ENCODE measurements at regions not wholly inside any gene's neighbourhood (a gene's known extent, or its start where the extent isn't known, plus 50 kb on each side); places are given as distances from the start of the nearest gene placed in this dataset.

DNA sequence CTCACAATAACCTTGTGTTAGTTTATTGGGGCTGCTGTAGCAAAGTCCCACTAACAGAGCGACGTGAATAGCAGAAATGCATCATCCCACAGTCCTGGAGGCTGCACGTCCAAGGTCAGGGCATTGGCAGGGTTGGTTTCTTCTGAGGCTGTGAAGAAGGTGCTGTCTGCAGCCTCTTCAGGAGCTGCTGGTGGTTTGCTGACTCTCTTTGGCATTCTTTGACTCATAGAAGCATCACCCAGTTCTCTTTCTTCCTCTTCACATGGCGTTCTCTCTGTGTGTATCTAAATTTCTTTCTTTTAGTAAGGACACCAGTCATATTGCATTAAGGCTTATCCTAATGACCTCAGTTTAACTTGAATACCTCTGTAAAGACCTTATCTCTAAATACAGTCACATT, 428.4 kb upstream of the KLF6 start:
- no peak for DNase-seq

DNA sequence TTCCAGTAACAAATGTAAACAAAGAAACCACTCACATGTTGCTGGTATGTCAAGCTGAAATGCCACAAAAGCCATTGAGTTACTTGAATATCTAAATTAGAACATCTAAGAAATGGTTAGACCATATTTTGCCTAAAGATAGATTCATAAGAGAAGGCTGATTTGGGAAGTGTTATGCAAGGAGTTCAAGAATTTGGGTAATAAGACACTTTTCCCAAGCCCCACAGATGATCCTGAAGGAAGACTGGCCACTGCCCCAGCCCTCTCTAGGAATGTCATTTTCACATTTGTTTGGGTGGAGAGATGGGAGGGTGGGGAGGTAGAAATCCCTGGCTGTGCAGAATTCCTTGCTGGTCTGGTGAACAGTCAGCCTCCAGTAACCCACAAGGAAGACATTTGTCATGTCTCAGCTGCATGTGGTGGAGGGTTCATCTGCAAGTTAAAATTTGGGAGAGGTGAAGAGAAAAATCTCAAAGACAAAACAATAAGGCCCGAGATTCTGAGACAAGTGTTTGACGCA, 427.2 kb upstream of the KLF6 start:
- no peak for DNase-seq

DNA sequence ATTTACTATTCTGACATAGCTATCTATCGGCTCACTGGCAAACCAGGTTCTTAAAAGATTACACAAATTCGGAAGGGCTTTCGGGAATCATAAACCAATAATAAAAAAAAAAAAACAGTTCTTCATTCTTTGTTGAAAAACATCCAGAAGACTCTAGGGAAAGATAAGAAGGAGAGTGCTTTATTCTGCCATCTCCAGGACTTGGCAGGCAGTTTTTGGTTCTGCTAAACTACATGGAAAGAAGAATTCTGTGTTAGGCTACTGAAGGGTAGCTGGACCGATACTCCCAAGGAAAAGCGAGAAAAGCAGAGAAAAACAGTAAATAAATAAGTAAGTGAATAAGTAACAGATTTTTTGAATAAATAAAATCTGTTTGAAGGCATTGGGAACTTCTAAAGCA, 423.5 kb upstream of the KLF6 start:
- DNase-seq = no peak

DNA sequence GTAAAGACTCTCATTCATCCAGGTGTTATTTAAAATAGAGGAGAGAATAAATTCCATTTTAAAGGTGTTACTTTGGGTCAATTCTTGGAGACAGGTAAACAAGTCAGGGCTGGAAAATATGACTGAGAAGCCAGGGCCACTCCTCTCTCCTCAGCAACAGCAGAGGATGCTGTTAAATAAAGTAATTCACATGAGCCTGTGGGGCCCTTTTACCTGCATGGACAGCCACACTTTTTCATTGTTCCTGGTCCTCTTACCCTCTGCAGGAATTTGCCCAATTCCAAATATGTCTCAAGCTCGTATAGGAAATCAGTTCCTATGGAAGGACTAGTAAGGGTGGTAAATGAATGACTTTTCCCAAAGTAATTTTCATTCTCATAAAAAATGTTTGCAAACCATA, 420.1 kb upstream of the KLF6 start:
- no peak for DNase-seq

DNA sequence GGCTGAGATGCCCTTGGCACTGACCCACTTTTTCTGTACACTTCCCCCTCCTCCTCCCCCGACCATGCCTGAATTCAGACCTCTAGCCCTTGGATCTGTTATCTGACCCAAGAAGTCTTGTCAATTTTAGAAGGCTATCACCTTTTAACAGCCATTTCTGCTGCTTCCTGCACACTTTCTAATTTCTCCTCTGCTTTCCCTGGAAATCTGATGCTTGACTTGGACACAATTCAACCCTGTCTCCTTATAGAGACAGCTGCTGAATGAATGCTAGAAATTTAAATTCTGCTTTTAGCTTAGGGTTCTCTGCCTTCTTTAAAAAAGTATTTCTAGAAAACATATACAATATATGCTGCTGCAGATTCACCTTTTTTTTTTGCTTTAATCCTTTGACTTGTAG, 417.9 kb upstream of the KLF6 start:
- DNase-seq = no peak

DNA sequence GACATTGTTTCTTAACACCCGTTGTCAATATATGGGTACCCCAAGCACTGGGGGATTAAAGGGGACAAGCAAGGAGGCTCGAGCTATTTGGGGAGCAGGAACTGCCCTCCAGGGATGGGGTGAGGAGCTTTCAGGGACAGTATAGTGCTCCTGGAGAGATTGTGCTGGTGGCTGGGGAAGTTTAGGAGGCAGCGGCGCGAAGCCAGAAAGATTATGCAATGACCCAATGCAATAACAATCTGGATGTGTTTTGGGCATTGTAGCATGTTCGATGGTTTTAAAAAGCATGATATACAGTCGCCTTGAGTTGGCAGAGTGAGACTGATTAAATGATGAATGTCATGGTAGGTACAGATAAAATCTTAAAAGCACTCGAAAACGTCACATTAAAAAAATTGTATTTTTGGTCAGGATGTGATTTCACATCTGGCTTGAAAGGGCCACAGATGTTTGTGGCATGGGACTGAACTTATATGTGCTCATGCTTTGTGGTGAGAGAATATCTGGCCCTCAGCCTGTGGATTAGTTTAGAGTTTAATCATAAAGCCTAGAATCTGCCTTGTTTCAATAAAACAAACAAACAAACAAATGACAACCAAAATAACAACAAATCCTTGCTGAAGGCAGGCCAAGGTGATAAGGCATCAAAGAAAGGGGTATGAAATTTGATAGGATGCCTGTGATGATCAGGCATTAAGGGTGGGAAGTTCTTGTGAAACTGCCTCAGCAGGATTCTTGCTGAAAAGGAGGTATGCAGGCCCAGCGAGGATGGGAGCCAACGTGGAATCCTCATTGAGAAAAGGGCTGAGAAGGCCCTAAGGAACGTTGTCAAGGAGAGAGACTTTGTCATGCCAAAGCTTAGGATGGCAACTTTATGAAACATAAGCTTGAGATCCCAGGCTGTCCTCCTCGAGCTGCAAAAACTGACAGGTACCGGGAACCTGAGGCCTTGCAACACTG, 417.1 kb upstream of the KLF6 start:
- DNase-seq = no peak

DNA sequence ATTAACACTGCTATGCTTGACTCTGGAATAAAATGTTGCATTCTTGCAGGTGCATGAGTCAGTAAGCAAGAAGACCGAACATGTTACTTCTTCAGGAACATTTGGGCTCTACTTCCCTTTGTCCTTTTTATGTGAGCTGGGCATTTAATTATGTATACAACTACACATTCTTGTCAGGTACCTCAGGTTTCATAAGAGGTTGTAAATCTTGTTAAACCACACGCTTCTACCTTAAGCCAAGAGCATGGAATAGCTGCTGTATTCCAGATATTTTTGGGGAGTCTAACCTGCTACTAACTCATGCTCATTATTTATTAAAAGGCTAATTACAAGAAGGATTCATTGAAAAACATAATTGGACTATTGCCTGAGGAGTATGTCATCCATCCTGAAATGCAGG, 414.2 kb upstream of the KLF6 start:
- DNase-seq = no peak

DNA sequence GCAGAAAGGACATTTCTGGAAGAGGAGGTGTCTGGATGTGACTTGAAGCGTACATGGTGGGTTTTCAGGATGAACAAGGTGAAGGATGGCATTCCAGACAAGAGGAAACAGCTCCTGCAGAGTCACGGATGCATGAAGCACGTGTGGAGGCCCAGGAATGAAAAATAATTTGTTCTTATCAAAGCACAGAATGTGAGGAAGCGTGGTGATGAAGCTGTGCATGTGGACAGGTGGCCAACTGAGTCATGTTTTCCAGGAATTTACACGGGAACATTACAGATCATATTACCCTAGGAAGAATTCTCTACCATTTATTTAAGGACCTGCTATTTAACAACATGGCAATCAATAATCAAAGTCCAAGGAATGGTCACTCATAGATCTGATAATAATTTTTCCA, 413.2 kb upstream of the KLF6 start:
- no peak for DNase-seq

DNA sequence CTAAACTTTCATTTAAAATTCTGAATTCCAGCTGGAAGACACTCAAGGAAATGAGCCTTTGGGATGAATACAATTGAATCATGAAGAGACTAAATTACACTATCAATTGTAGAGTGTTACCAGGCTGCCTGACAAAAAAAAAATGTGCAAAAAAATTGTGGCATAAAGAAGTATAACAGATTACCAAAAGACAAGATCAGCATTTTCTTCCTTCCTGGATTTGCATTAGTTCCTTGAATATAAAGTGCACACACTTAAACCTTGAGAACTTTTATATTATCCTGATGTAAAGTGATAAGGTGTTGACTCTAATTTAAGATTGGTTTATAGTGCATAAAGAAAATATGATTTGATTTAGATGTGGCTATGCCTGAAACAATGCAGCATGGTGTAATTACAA, 412.7 kb upstream of the KLF6 start:
- no peak for DNase-seq

DNA sequence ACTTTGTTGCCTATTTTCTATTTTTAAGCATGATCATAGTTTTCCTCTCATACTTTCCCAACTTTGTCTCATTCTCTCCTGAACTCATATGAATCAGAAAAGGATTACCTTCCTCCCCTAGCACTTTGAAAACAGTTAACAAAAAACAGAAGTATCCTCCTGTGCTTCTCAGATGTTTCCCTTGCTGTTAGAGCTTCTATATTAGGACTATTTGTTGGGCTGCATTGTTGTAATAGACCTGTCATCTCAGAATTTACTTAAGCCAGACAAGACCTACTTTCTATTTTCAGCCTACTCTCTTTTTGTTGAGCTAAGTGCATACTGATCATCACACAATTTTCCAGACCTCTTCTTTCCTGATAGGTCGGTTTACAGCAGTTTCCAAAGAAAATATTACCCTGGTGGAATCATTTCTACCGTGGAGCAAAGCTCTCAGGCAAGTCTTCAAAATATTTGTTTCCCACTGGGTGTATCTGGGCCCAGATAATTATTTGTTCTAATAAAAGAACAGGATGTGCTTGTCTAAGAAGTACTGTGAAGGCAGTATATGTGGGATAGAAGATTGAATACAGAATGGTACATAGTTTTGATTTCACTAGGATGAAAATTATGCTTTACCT, 411.9 kb upstream of the KLF6 start:
- no peak for DNase-seq

DNA sequence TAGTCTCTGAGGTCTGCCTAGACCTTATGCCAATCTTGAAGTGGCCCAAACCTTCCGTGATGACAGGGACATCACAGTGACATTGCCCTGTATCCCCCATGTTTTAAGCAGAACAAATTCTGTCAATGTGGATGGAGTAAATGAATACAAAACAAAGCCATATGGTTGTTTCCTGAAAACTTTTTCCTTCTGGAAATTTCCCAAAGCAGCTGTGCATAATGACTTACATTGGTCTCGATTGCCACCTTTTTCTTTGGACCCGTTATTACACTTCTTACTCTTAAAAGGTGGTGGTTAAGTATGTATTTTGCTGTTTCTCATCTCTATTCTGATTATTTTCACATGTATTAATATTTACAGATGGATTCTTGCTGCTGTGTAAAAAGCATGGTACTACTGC, 411.2 kb upstream of the KLF6 start:
- DNase-seq = no peak

DNA sequence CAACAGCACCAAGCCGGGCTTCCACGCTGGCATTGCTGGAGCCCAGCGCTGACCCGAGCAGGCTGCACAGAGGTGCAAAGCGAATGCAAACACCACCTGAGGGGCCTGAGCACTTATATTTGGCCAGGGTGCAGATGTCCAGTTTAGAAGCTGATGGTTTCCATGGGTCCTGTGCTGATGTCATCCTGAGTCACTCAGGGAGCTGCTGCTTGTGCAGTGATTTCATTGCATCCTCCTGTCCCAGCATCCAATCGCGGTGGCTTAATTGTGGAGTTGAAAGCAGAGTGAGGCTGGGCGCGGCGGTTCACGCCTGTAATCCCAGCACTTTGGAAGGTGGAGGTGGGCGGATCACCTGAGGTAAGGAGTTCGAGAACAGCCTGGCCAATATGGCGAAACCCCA, 410.2 kb upstream of the KLF6 start:
- no peak for DNase-seq

DNA sequence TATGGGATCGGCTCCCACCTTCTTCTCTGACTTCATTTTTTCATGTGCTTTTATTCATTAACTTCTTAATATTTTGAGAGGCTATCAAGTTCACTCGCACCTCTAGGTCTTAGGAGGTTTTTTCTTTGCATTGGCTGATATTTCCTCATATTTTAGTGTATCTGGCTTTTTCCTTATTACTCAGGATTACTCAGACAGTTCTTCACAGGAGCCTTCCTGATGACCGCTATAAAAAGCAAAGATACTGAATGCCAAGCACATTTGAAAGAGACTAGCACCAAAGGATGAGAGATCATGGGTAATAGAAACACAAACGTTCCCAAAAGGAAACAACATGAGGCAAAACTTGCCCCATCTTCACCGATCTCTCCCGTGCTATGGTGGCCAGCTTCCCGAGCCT, 409.2 kb upstream of the KLF6 start:
- DNase-seq = no peak

DNA sequence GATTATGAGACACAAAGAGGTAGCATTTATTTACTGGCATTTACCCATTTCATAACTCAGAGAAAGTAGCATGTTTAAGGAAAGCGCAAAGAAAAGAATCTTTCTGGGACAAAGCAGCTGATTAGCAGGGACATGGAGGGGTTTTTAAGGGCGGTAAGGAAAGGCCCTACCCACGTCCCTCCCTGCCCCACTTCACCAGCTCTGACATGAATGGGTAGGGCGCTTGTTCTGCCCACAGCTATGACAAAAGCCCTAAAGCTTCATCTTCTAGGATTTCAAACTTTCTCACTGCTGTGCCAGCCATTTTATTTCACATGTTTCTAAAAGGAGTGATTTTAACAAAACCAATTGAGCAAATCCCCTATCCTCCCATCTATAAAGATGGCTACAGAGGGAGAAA, 406.9 kb upstream of the KLF6 start:
- DNase-seq = no peak

DNA sequence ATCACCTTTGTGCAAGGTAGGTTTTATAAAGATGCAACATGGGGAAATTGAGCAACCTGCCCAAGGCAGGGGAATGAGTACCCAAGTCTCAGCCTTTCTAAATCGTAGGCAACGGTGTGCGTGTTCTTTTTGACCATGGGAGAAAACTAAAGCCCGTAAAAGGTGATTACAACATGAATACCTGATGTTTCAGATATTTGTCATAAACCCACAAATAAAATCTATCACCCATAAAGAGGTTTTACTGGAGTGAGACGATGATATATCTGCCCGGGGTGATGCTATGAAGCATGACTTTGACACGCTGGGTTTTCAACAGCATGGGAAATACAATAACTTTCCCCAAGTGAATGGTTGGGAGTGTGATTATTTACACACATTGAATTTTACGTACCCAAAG, 406.3 kb upstream of the KLF6 start:
- no peak for DNase-seq

DNA sequence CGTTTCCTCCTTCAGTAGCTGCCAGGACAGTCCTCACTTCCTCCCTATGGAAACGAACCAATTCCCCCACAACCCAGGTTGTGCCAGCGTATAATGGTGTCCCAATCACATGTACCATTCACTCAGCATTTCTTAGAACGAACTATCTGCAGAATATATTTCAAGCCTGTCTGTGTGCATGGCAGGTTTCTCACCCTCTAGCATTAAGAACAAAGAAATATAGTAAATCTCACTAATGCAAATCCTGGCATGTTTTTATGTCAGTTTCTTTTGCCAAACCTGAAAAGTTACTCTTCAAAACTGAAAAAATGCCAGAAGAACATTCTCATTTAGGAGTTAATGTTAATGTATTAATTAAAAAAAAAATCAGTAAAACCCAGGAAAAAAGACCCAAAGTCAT, 405.9 kb upstream of the KLF6 start:
- no peak for DNase-seq

DNA sequence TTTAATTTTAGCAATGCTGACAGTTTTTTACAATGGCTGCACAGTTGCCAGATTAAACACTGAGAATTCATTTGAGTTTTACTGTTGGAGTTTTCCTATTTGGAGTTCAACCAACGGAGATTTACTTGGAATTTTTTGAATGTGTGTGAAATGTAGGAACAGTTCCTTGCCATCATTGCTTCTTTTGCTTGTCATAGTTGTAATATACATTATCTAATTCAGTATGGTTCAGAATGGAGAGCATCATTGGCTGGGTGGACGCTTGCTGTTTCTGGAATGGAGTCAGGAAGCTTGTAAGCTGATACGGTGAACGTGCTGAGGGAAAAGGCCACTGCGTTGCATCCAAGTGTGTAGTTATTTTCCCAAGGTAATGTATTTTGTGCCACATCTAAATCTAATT, 404.3 kb upstream of the KLF6 start:
- DNase-seq = no peak

DNA sequence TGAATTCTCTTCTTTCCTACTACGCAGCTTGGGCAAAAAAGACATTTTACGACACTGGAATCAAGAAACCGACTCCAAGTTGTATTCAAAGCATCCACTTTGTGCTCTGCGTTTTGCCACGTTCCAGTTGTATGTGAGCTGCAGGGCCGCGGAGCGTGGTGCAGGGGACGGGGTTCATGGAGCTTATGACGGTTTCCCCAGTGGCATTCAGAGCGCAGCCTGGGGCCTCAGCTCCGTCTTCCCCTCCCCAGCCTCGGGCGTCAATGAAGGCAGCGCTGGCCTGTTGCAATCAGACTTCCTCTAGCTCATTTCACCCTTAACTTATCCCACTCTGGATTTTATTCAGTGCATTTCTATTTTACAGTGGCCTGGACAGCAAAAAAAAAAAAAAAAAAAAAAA, 403.4 kb upstream of the KLF6 start:
- DNase-seq = no peak

DNA sequence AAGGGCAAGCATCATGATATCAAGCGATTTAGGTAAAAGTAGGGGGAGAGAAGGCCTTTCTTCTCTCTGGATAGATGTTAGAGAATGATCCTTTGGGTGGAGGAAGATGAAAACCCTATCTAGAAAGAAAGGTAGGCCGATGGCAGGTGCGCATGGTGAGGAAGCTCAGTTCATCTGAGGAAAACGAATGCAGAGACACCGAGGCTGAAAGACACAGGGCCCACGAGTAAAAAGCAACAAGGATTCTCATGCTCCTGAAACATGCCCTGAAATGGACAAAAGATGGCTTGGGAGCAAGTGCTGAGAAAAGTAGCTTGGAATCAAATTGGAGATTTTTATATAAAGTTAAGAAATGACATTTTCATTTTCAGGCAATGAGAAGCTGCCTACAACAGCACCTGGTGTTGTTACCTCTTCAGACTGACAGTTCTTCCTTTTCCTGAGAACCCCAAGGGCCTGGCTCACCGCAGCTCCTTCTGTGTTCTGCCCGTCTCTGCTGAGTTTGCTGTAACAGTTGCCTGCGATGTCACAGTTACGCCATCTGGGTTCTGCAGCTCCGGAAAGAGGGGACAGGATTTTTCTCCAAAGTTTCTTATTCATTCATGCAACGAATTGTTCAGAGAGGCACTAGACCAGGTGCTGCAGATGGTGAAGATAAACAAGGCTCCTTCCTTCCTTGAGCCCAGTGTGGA, 402.0 kb upstream of the KLF6 start:
- DNase-seq = no peak

DNA sequence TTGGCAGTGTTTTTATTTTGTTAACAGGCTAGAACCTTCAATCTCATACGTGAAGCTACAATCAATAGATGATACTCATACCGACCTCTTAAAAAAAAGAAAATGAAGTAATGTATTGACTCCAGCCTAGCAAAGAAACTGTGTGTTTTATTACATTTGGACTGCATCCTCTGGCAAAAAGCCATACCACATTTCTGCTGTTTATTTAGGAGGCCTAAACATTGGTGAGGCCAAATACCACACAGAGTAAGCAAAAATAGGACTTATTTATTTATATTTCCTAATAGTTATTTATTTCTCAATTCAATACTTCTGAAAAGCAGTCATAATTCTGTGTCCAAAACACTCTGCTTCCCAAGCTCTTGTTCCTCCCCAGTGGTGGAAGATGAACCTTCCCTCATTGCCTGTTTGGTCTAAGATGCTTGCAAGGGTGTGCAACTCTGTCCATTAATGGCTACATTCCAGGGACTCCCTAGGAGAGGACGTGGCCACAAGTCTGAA, 398.8 kb upstream of the KLF6 start:
- DNase-seq = no peak

DNA sequence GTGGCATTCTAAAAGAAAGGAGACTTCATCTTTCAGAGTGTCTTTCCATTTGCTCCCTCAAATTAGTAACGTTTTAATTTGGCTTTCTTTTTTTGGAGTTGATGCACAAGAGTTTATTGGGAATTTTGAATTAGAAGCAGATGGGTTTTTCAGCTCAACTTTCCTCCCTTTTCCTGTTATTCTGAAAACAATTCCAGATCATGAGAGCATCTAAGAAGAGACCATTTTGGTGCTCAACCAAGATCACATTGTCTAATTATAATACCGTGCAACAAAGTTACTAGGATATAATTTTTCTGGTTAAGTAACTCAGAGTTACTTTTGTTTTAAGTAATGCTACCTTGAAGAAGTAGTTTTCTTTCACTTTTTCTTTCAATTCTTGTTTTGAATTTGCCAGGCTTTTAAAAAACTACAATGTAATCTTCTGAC, 396.6 kb upstream of the KLF6 start:
- no peak for DNase-seq

DNA sequence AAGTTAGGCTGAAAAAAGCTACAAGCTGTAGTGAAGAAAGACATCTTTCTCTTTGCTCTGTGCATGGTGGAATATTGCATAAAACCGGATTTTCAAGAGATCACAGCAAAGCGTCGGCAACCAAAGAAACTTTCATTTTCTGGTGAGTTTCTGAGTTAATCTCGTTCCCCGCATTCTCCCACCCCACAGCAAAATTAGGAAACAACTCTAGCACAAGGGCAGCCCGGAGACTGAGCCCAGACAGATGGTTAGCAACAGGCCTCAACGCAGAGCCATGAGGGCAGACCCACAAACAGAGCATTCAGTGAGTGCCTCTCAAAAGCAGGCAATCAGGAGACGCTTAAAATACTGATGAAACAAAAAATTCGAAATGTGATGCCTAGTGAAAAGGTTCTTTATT, 396.1 kb upstream of the KLF6 start:
- no peak for DNase-seq

DNA sequence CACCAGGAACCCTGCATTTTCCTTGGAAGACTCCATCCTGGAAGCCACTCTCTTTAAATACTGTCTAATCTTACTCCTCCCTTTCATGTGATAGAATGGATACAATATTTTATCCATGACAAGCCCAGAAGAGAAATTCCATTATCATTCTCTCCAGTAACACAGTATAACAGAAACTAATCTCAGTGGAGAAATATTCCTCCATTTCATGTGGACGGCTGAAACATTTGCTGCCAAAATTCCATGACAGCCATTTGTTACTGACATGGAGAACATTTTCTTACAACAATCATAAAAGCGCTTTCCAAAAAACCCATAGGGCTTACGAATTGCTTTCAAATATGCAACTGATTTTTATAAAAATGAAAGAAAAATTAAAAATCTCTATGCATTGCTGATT, 392.8 kb upstream of the KLF6 start:
- DNase-seq = no peak

Measured in hematopoietic multipotent progenitor cell treated with erythropoietin and hydrocortisone succinate and interleukin-3 and kit ligand, for 8 days (in vitro differentiated cells).